SIG-M5 treated with dmso at 0.1 percent for 504 hours (cell line): ENCODE measurements at regions not wholly inside any gene's neighbourhood (a gene's known extent, or its start where the extent isn't known, plus 50 kb on each side); places are given as distances from the start of the nearest gene placed in this dataset.
A peak's percentile ranks its signal among the peaks of the same experiment; 100 is the strongest.
"Not testable (repeated sequence)": the region's sequence is repeated elsewhere in the genome, so short reads cannot be mapped to it uniquely, and the experiment has no call there.

ENCODE experiments used
- DNase-seq: peaks from one replicate; lab custom pipeline; 2025; ENCODE audit not compliant: unreplicated experiment; lab: John Stamatoyannopoulos, UW

GRCh38 chr1:178606839-178607238 is 93.9 kb downstream of the TEX35 start:
- no peak for DNase-seq

DNA sequence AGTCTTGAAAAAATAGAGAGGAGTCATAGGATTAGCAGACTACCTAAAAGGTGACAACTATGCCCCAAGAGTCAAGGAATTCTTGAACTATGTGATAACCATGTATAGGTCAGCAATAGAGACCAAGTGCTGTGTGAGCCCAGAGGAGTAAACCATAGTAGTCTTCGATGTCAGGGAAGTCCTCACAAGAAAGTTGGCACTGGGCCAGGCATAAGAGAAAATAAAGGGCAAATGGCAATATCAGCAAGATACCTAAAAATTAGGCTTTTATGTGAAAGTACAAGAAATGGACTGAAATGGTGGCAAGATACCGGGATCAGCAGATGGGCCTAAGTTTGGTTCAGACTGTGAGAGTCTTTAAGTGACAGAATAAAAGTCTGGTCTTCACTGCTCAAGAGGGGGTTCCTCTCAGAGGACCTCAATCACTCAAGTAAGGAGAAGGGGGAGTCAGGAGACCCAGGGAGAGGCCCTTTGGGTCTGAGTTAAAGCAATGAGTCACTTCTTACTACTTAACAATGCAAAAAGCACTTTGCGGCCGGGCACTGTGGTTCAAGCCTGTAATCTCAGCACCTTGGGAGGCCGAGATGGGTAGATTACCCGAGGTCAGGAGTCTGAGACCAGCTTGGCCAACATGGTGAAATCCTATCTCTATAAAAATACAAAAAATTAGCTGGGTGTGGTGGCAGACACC is 95.0 kb downstream of the TEX35 start:
- DNase-seq: peak; percentile 44

DNA sequence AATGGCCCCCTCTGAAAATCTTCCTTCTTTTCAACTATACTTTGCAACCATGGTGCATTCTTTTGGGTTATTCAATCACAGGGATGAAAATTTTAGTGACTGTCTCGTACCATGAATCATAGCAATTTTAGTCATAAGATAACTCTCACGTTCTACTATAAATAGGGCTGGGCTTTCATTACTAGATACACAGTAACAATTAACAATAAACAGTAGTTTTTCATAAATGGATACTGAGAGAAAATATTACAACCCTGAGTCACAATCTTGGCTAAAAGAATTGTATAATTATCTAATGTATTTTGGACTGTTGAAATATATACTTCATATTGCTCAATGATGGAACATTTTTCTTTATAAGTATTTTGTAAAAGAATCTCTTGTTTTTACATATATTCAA is 96.1 kb downstream of the TEX35 start:
- no peak for DNase-seq

- DNase-seq: not testable (repeated sequence)
Observed at GRCh38 chr1:178610690-178611410, 97.9 kb downstream of the TEX35 start.

DNA sequence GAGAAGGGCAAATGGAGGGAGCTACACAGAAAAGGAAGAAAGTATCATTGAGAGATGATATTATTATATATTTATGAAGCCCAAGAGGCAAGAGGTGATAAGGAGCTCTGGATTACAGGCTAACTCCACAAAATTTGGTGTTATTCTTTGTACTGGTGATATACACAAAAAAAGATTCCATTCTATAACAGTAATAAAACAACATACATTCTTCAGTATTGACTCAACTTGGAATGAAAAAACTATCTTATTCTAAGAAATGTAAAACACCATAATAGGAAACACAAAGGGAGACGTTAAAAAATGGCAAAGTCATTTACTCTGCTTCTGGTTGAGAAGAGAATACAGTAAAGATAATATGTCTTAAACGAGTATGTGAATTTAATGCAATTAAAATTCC is 99.4 kb downstream of the TEX35 start:
- no peak for DNase-seq

- DNase-seq: no peak
Observed at GRCh38 chr1:178613271-178613945, 100.5 kb downstream of the TEX35 start.

DNA sequence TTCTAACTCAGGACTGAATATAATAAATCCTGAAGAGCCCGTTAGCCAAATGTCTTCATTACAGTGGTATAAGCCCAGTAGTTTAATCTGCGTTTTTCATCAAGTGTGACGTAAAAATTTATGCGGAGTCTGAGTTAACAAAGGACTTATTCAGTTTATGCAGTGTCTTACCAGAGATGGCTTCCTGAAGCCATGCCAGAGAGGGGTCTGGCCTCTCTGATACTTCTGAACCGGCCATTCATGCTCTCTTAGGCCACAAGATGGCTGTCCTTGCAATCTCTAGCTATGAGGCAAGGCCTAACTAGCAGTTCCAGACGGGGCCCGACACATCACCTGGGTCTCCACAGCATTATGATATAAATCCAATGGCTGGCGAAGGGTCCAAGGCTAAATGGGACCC is 101.4 kb downstream of the TEX35 start:
- DNase-seq: no peak

GRCh38 chr1:178619042-178619927 is 105.8 kb upstream of the RALGPS2 start:
- DNase-seq: no peak

DNA sequence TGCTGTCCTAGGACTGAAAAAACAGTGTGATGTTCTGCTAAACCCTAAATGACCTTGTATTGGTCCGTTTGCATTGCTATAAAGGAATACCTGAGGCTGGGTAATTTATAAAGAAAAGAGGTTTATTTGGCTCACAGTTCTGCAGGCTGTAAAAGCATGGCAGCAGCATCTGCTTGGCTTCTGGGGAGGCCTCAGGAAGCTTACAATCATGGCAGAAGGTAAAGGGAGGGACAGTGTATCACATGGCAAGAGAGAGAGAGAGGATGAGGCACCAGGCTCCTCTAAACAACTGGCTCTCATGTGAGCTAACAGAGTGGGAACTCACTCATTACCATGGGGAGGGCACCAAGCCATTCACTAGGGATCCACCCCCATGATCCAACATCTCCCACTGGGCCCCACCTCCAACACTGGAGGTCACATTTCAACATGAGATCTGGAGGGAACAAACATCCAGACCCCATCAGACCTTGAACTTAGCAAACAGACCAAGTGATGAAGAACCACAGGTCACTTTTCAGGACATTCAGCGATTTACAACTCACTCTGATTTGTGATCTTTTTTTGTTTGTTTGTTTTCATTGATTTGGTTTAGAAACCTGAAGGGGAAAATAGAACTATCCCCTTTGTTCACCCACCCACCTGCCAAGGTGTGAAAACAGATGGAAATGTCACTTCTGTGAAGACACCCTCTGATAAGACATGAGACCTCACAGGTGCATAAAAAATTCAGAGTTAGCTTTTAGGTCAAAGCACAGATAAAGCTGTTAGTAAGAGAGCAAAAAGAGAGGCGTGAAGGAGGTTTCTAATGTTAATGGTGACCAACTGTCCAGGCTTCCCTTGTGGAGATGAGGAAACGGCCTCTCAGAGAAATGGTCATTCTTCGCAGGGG is 104.2 kb upstream of the RALGPS2 start:
- no peak for DNase-seq

DNA sequence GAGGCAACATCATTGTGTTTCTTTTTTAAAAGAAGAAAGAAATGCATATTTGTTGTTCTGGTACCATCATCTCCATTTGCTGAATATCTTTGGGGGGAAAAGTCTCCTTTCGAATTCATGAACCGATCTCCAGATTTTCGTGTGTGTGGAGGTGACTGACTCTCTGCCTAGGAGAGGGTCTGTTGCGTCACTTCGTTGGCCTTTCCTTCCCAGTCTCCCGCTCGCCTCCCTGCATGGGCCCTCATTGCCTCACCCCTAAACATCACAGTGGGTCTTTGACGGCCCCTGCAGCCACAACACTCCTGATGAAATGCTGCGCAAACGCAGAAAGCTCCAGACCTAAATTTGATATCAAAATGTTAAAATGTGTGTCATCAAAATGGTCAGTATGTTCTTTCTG is 103.2 kb upstream of the RALGPS2 start:
- DNase-seq: no peak

GRCh38 chr1:178625695-178626094 is 99.3 kb upstream of the RALGPS2 start:
- no peak for DNase-seq

DNA sequence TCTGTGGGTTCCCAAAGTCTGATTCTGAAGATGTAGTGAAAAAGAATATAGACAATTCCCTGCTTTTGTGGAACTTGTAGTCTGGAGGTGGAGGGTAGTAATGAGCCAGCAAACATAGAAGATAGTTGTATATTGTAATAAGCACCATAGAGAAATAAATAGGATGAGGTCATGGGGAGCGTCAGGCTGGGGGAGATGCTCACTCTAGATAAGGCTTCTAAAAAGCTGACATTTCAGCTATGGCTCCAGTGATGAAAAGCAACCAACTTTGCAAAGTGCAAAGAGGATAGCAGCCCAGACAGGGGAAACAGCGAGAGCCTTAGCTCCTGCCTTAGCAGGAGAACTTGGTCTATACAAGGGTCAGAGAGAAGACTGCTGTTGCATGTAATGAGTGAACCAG is 98.0 kb upstream of the RALGPS2 start:
- DNase-seq: no peak

DNA sequence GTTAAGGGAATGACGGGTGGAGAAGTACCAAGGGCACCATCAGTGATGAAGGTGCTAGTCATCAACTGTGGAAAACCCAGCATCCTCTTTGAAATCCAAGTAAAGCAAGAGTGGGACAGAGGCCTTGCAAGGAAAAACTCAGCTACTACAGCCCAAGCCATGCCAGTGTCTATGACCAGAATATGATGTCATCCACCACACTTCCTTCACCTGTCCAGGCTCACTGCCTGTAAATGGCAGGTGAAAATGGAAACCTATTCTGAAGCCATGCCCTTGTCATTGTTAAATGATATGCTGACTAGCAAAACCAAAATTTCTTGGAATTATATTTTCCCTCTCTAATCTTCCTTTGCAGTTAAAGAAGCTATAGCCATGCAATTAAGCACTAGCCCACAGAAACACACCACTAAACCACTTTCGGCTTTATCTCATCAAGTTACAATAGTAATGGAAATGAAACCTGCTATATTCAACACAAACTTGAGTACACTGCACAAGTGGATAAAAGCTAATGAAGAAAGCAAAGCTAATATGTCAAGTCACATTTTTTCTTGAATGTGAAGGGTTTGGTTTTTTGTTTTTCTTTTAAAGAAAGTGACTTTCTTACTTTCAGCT is 96.3 kb upstream of the RALGPS2 start:
- no peak for DNase-seq

DNA sequence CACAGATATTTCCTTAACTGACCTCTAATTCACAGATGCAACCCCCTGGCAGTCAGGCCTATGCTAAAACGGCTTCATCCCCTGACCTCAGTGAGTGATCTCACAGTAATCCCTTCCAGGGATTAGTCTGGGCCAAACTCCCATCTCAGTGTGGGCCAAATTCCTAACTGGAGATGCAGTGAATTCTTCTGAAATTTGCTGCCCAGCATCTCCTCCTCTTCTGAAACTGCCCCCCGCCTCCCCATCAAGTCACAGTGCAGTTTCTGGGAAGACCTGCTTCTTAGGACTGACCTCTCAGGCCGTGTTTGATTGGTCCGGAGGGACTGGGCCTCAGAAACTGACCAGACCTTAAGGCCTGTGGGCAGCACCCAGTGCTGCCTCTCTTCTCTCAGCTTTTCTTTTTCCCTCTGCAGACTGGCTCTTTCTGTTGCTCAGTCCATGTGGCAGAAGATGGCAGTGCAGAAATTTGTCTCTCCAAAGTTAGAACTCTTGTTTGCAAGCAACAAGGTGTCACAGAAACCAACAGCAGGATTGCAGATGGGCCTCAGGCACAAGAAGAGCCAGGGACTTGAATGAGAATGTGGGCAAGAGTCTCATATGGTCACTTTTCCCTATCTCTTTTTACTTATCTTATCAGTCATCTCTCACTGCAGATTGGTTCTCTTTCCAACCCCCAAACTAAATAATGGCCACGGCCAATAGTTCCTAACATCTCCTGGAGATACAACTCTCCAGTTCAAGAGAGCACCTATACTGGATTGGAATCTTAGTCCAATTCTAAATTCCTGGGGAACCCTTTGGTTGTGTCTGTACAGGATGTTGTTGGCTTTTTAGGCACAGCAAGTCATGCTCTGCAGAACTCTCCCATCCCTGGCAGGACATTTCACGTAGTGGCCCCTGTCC is 95.5 kb upstream of the RALGPS2 start:
- no peak for DNase-seq

GRCh38 chr1:178630417-178630816 is 94.6 kb upstream of the RALGPS2 start:
- DNase-seq: no peak

GRCh38 chr1:178632653-178633052 is 92.4 kb upstream of the RALGPS2 start:
- no peak for DNase-seq

- no peak for DNase-seq
Observed at GRCh38 chr1:178633056-178633455, 92.0 kb upstream of the RALGPS2 start.

- DNase-seq: no peak
Observed at GRCh38 chr1:178634445-178634844, 90.6 kb upstream of the RALGPS2 start.

DNA sequence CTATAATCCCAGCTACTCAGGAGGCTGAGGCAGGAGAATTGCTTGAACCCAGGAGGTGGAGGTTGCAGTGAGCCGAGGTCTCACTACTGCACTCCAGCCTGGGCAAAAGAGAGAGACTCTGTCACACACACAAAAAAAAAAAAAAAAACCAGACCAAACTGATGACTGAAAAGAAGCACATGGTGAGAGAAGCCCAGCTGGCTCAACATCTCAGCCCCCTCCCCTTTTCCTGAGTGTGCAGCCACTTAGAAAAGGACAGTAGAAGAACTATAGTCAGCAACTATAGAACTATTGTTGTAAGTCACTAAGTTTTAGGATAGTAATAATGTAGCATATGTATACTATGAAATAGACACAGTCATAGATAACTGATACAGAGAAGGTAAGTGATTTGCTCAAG is 87.2 kb upstream of the RALGPS2 start:
- no peak for DNase-seq
